ENCODE measurements at regions not wholly inside any gene's neighbourhood (a gene's known extent, or its start where the extent isn't known, plus 50 kb on each side); places are given as distances from the start of the nearest gene placed in this dataset.

GRCh38 chr4:147134536-147135210 is 189.0 kb upstream of the TTC29 start:
- TF ChIP-seq POLR2A (IDR thresholded peaks at IDR 0.05) (no peak), CTCF (IDR thresholded peaks at IDR 0.05) (no peak)

Data from Peyer's patch (tissue), 4 donors.